Epithelial cell of proximal tubule (primary cell): ENCODE measurements at regions not wholly inside any gene's neighbourhood (a gene's known extent, or its start where the extent isn't known, plus 50 kb on each side); places are given as distances from the start of the nearest gene placed in this dataset.

ENCODE experiments used
- DNase-seq: peaks from one replicate; pipeline ENCODE4 v3.0.0-alpha.2; 2011; ENCODE audit warnings: low read depth
- H3K4me3 ChIP-seq: 2 replicates; pipeline ENCODE4 v1.5.1; 2011; ENCODE audit warnings: low read depth, mild to moderate bottlenecking, low read length
- TF ChIP-seq, protein P1 (sequence below): conservative IDR thresholded peaks from 2 replicates; pipeline ENCODE4 v1.5.1; 2012; ENCODE audit warnings: low read depth, mild to moderate bottlenecking, low read length

DNA sequence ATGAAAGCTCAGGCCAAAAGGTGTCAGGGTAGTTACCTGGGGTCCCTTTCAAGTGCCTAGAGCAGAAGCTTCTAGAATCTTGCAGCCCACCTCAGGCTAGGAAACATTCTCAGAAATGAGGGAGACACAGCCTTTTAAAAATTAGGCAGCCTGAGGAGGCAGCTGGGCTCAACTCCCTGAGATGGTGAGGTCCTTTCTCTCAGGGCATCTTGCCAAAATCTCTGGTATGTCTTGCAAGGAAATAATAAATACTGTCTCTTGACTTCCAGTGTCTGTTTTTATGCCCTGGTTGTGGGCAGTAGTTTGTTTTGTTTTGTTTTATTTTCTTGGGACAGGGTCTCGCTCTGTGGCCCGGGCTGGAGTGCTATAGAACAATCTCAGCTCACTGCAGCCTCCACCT lies 100.9 kb upstream of the APC start:
- no peak for DNase-seq
- TF ChIP-seq, protein P1, sequence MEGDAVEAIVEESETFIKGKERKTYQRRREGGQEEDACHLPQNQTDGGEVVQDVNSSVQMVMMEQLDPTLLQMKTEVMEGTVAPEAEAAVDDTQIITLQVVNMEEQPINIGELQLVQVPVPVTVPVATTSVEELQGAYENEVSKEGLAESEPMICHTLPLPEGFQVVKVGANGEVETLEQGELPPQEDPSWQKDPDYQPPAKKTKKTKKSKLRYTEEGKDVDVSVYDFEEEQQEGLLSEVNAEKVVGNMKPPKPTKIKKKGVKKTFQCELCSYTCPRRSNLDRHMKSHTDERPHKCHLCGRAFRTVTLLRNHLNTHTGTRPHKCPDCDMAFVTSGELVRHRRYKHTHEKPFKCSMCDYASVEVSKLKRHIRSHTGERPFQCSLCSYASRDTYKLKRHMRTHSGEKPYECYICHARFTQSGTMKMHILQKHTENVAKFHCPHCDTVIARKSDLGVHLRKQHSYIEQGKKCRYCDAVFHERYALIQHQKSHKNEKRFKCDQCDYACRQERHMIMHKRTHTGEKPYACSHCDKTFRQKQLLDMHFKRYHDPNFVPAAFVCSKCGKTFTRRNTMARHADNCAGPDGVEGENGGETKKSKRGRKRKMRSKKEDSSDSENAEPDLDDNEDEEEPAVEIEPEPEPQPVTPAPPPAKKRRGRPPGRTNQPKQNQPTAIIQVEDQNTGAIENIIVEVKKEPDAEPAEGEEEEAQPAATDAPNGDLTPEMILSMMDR, result no peak
- no peak overlapping the region for H3K4me3 ChIP-seq

DNA sequence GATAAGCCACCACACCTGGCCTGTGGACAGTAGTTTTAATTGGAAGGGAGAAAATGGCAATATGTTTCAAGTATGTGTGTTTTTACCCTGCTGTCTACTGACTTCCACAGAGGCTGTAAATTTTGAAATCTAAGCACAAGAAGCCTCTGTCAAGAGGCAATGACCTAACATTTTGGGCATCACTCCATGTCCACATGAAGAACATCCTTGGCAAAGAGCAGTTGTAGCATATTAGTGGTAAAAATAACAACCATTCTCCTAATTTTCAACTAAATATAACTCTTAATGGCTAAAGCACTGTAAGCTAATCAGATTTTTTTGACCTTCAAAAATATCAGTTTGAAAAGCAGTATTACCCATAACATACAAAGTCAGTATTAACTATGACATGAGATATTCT lies 100.3 kb upstream of the APC start:
- TF ChIP-seq, protein P1, result no peak
- H3K4me3 ChIP-seq, result no peak overlapping the region
- no peak for DNase-seq

DNA sequence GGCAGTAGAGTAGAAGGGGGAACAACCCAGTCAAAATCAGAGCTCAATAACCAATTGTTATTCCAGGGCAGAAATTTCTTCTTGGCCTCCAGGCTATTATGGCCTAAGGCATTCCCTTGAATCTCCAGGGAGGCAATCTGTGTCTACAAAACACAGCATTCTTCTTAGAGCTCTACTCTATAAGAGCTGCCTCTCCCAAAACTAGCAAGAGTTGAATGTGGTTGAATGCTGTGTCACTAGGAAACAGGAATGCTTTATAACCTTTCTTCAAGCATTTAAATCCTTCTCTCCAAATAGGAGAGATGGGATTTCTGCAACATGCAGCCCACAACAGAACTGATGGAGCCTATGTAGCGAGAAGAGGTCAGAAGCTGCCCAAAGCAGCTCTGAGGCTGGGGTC lies 97.1 kb upstream of the APC start:
- no peak overlapping the region for H3K4me3 ChIP-seq
- DNase-seq, result no peak
- TF ChIP-seq, protein P1, result no peak

DNA sequence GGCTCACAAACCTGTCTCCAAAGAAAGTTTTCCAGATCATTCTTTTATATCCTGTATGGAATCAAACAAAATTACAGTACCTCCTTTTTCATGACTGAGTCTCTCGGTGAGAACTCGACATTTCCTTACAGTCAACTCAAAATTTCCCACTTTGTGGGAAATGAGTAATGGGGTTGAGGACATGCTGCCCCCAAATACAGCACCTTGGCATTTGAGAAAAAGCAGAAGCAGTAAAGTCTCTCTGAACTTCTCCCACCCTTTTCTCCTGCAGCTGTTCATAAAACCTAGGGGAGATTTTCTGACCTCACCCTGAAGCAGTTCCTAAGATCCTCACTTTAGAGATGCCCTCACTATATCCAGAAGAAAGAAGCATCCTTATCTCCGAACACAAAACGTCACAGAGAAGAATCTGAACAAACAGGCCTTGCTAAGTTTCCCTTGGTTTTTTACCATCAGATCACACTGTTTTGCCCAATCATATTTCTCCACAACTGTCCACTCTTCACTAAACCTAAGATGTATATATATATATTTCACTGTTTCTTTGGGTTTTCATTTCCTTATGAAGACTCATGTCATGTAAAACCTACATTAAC lies 96.1 kb upstream of the APC start:
- H3K4me3 ChIP-seq, result no peak overlapping the region
- TF ChIP-seq, protein P1, result no peak
- no peak for DNase-seq

DNA sequence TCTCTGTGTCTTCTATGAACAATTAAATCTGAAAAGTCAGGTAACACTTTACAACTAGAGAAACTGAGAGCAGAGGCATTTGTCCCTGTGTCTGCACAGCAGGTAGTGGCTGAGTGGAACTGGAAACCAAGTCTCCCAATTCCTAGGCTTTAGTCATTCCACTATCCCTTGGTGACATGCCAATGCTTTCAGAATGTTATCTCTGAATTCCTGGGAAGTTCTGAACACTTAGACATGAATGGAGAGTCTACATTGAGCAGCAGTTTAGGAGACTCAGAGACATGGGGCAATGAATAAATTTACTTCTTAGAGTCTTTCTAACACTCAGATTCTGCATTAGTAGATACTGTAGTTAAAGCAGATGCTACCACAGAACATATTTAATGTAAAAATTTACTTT lies 94.8 kb upstream of the APC start:
- no peak for DNase-seq
- TF ChIP-seq, protein P1, result no peak

DNA sequence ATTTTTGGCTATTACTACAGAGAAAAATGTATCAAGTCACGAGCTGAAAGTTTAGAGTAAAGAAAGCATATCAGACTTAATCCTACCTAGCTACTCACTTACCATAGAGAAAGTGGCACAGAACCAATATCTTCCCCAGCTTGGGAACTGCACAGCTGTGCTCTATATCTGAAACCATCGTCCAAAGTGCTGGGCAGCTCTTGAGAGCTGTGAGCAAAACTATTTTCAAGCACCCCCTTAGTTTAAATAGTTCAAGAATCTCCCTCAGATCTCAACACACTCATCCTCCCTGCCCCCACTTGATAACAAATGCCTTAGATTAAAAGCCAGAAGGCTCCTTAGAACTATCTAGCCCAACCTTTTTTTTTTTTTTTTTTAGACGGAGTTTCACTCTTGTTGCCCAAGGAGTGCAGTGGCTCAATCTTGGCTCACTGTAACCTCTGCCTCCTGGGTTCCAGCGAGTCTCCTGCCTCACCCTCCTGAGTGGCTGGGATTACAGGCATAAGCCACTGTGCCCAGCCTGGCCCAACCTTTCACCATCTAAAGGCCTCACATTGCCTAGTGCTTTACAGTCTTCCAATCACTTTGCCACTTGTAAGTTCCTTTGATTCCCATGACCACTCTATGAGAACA lies 94.2 kb upstream of the APC start:
- TF ChIP-seq, protein P1, result no peak
- H3K4me3 ChIP-seq, result no peak overlapping the region
- DNase-seq, result no peak

More for the DNA sequence above, 94.8 kb upstream of the APC start:
- no peak overlapping the region for H3K4me3 ChIP-seq
